ENCODE measurements at regions not wholly inside any gene's neighbourhood (a gene's known extent, or its start where the extent isn't known, plus 50 kb on each side); places are given as distances from the start of the nearest gene placed in this dataset.

DNA sequence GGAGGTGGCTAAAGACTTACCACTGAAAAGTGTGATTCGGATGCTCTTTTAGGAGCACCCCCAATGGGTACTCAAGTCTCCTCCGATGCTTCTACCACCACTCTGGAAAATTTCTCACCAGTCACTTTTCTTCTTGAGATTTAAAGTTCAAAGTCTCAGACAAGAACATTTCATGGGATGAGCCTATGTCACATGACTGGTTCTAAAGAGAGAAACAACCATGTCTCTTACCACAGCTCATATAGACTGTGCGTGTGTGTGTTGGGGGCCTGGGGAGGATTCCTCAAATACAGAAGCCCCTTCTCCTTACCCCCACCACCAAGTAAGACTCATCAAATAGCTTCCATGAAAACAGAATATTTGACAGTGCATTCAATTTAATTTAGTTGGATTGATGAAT, 181.7 kb upstream of the MIR17HG start:
- H3K4me3 ChIP-seq (ENCODE audit: low read length): no peak overlapping the region
- H3K27ac ChIP-seq (ENCODE audit: low read depth, low read length): no peak overlapping the region
- H3K27me3 ChIP-seq (ENCODE audit: control insufficient read depth, low read length): no peaks in the 10 kb centered on the region
- H3K4me2 ChIP-seq (ENCODE audit: low read length): no peak overlapping the region
- no peak for TF ChIP-seq EZH2phosphoT487 (IDR thresholded peaks at IDR 0.05; ENCODE audit: borderline replicate concordance, low read length)
- TF ChIP-seq, protein P1, sequence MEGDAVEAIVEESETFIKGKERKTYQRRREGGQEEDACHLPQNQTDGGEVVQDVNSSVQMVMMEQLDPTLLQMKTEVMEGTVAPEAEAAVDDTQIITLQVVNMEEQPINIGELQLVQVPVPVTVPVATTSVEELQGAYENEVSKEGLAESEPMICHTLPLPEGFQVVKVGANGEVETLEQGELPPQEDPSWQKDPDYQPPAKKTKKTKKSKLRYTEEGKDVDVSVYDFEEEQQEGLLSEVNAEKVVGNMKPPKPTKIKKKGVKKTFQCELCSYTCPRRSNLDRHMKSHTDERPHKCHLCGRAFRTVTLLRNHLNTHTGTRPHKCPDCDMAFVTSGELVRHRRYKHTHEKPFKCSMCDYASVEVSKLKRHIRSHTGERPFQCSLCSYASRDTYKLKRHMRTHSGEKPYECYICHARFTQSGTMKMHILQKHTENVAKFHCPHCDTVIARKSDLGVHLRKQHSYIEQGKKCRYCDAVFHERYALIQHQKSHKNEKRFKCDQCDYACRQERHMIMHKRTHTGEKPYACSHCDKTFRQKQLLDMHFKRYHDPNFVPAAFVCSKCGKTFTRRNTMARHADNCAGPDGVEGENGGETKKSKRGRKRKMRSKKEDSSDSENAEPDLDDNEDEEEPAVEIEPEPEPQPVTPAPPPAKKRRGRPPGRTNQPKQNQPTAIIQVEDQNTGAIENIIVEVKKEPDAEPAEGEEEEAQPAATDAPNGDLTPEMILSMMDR (IDR thresholded peaks at IDR 0.05; ENCODE audit: low read depth, low read length, poor library complexity, severe bottlenecking): no peak
- no peaks in the 10 kb centered on the region for H3K4me1 ChIP-seq (ENCODE audit: control insufficient read depth, low read length)
- H3K36me3 ChIP-seq (ENCODE audit: control insufficient read depth, low read length): no peaks in the 10 kb centered on the region
- H4K20me1 ChIP-seq (ENCODE audit: control insufficient read depth, insufficient read depth, low read depth, low read length): no peaks in the 10 kb centered on the region
- no peaks in the 10 kb centered on the region for H3K9me3 ChIP-seq (ENCODE audit: control insufficient read depth, insufficient read depth, low read length)
- no peaks in the 10 kb centered on the region for H3K79me2 ChIP-seq (ENCODE audit: control insufficient read depth, low read length)
- no peaks in the 10 kb centered on the region for H3F3A ChIP-seq (ENCODE audit: control insufficient read depth, insufficient read depth)
- H3K9me2 ChIP-seq (replicated peaks; ENCODE audit: control insufficient read depth, low read length): no peaks in the 10 kb centered on the region

DNA sequence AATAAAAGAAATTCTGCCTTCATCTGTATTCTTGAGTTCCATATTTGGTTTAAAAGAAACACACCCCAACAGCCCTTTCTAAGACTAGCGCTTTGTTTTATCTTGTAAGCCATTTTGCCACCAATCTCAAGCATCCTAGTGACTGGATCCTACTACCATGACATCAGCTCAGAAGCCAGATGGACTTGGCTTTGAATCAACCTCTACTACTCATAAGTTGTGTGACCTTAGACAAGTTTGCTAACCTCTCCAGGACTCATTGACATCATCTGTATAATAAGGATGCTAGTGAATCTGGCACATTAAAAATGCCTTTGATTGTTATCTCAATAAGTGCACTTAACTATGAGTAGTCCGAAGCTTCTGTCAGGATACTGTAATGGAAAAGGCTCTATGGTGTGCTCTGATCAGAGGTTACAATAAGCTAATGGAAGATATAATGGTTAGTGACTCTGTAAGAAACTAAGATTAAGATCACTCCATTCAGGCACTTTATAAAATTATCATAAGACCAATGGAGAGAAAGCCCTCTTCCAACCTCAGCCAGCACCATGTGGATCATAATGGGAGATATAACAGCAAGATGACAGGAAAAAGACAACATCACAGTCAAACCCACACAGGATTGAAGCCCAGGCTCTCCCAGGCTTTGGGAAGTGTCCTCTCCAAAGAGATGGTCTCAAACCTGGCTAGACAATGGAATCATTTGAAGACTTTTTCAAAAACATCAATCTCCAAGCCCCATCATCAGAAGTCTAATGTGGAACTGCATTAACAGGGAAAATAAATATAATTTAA, 180.6 kb upstream of the MIR17HG start:
- H3K79me2 ChIP-seq (ENCODE audit: control insufficient read depth, low read length): no peaks in the 10 kb centered on the region
- no peaks in the 10 kb centered on the region for H3K36me3 ChIP-seq (ENCODE audit: control insufficient read depth, low read length)
- H3K27ac ChIP-seq (ENCODE audit: low read depth, low read length): no peak overlapping the region
- no peak overlapping the region for H3K4me2 ChIP-seq (ENCODE audit: low read length)
- no peaks in the 10 kb centered on the region for H3K9me3 ChIP-seq (ENCODE audit: control insufficient read depth, insufficient read depth, low read length)
- H3K27me3 ChIP-seq (ENCODE audit: control insufficient read depth, low read length): no peaks in the 10 kb centered on the region
- TF ChIP-seq EZH2phosphoT487 (IDR thresholded peaks at IDR 0.05; ENCODE audit: borderline replicate concordance, low read length): no peak
- TF ChIP-seq, protein P1 (IDR thresholded peaks at IDR 0.05; ENCODE audit: low read depth, low read length, poor library complexity, severe bottlenecking): no peak
- H3K9me2 ChIP-seq (replicated peaks; ENCODE audit: control insufficient read depth, low read length): no peaks in the 10 kb centered on the region
- H3K4me1 ChIP-seq (ENCODE audit: control insufficient read depth, low read length): no peaks in the 10 kb centered on the region
- H3K4me3 ChIP-seq (ENCODE audit: low read length): no peak overlapping the region
- H4K20me1 ChIP-seq (ENCODE audit: control insufficient read depth, insufficient read depth, low read depth, low read length): no peaks in the 10 kb centered on the region
- H3F3A ChIP-seq (ENCODE audit: control insufficient read depth, insufficient read depth): no peaks in the 10 kb centered on the region

DNA sequence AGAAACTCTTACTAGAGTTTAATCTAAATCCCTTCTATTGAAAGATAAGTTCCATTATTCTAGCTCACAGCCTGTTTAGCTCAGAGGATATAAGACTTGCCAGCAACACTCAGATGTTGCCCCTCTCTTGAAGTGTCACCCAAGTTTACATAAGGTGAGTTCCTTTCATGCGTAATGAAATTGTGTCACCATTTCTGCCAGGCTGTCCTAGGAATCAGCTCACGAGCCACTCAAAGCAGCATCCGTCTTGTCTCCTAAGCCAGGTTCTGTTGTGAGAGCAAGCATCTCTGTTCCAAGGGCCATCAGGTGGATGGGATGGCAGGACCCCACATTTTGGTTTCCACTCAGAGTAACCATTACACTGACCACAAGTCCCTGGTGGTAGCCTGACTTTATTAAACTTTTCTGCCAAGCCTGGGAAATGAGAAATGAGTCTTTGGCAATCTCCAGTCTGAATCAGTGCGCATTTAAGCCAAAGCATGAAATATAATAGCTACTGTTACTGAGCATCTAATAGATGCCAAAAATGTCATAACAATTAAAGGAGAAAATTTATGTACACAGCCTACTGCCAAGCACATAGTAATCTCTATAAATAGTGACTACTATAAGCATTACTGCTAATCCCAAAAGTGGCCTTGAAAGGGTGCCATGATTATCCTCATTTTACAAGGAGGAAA, 179.6 kb upstream of the MIR17HG start:
- Histone ChIP-seq H4K20me1 (ENCODE audit: control insufficient read depth, insufficient read depth, low read depth, low read length) (no peaks in the 10 kb centered on the region), H3K79me2 (ENCODE audit: control insufficient read depth, low read length) (no peaks in the 10 kb centered on the region), H3K4me1 (ENCODE audit: control insufficient read depth, low read length) (no peaks in the 10 kb centered on the region), H3K4me2 (ENCODE audit: low read length) (no peak overlapping the region), H3K27ac (ENCODE audit: low read depth, low read length) (no peak overlapping the region), H3K4me3 (ENCODE audit: low read length) (no peak overlapping the region), H3K9me2 (replicated peaks; ENCODE audit: control insufficient read depth, low read length) (no peaks in the 10 kb centered on the region), H3K27me3 (ENCODE audit: control insufficient read depth, low read length) (no peaks in the 10 kb centered on the region), H3K36me3 (ENCODE audit: control insufficient read depth, low read length) (no peaks in the 10 kb centered on the region), H3F3A (ENCODE audit: control insufficient read depth, insufficient read depth) (no peaks in the 10 kb centered on the region), H3K9me3 (ENCODE audit: control insufficient read depth, insufficient read depth, low read length) (no peaks in the 10 kb centered on the region)
- TF ChIP-seq, protein P1 (IDR thresholded peaks at IDR 0.05; ENCODE audit: low read depth, low read length, poor library complexity, severe bottlenecking): no peak
- TF ChIP-seq EZH2phosphoT487 (IDR thresholded peaks at IDR 0.05; ENCODE audit: borderline replicate concordance, low read length): no peak
